Activated CD4-positive, alpha-beta T cell treated with anti-CD3 and anti-CD28 coated beads, Interleukin-2, amount 50 U/mL, for 48 hours (primary cell): ENCODE measurements at regions not wholly inside any gene's neighbourhood (a gene's known extent, or its start where the extent isn't known, plus 50 kb on each side); places are given as distances from the start of the nearest gene placed in this dataset.
"Not testable (repeated sequence)": the region's sequence is repeated elsewhere in the genome, so short reads cannot be mapped to it uniquely, and the experiment has no call there.

Experiments
- DNase-seq, 2 experiments: peaks; one replicate each; pipeline ENCODE4 v3.0.0-alpha.2; 2020

DNA sequence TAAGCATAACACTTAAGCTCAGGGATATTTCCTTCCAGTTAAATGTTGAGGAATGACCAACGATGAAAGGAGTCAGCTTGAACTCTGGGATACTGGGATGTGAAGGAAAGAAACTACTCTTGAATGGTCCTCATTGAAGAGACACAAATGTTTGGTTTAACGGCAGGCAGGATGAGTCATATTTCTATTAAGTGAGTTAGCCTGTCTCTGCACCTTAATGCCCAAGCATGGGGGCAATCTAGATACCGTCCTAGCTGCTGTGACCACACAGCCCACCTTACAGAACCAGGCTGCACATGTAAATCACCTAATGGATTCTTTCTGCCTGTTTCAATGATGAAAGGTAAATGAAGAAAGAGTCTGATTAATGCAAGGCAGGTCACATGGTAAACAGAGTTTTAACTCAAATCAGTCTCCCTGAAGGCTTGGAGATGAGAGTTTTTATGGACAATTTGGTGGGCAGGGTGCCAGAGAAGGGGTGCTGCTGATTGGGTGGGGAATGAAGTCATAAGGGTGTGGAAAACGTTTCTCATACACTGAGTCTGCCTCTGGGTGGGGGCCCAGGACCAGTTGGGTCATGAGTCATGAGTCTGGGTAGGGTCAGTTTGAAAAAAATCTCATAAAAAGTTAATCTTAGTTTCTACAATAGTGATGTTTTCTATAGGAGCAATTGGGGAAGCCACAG, 144.6 kb upstream of the MMADHC start:
- DNase-seq: no peak

DNA sequence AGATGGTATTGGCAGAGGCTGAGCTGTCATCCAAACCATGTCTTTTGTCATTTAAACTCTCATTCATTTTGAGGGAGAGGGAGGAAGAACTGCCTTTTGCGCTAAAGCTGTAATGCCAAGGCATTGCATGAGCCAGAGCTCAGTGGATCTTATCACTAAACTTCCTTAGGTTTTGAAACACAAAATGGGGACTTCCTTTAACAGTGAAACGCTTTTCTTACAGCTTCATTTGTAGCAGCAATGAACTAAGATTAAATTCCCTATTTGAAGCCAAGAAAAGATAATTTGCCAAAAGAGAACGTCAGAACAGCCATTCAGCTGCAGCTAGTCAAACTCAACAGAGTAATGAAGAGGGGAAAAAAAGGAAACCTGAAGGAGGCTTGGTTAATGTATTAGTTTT, 143.5 kb upstream of the MMADHC start:
- no peak for DNase-seq

DNA sequence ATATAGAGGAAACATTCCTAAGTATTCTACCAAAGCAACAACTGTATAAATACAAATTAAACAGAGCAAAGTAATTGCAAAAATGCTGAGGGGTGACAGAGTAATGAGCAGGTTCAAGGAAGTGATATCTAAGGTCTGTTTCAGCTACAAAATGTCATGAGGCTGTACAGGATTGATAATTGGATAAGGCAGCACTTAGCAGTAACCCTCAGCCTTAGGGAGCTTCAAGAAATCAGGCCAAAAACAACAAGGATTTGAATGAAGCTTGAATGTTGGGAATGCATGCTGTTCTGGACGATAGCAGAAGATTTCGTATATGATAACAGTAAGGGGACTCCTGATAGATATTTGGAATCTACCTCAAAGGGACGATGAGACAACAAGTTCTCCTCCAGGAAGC, 142.0 kb upstream of the MMADHC start:
- DNase-seq: no peak

DNA sequence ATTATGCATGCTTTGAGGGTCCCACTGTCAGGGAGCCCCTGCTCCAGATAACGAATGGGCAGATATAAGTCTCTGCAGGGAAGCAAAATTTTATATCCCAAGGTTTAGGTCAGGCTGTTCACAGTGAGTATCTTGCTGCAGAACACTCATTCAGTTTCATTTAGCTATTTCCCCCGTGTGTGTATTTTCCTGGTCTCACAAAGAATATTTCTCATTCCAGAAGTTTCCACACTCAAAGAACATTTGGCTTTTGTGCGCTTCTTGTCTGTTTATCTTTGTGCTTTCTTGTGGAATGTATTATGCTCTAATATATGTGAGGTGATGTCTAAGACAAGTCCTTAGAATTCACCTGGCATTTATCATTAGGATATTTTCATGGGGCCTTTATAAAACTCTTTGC, 140.4 kb upstream of the MMADHC start:
- DNase-seq: no peak

DNA sequence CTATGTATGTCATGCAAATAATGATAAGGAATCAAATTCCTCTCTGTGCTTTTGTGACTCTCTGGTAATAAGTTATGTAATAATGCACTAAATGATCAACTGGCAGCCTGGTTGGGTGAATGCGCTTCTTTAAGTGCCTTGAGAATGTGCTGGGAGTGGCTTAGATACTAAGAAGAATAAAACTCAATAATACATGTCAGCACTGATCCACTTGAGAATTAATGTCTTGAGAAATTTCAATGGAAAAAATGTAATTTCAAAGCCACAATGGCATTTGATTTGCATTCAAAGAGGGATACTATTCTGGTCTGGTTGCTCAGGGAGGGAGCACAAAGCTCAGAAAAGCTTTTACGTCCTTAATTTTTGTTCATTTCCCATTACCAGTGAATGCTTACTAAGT, 137.7 kb upstream of the MMADHC start:
- DNase-seq: no peak

DNA sequence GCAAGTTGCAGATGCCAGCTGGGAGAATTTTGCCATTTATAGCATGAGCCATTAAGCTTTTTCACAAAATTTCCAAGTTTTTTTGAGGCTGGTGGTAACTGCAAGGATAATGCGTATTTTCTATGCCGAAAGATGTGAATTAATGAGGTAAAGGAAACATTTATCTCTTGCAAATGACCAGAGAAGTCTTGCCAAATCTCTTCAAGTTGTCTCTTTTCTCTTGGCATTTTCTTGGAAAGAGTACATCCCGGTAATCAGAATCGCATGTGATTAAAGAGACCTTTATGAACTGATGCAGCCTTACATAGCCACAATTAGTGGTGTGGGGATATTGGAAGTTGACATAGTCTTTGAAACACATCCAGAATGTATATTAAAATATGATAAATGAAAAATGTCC, 136.5 kb upstream of the MMADHC start:
- no peak for DNase-seq

DNA sequence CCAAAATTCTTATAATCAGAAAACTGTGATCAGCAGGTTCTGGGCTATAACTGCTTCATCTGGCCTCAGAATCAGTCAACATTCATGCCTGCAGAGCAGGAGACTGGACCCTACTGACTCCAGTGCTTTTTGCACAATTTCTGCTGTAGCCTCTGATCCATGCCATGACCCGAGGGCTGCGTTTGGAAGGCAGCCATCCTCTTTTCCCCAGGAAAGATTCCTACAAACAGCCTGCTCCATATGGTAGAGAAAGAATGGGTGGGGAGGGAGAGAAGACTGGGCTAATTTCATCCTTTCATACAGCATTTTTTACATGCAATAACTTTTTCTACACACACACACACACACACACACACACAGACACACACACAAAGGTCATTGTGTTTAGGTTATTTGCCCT, 133.0 kb upstream of the MMADHC start:
- DNase-seq: no peak

DNA sequence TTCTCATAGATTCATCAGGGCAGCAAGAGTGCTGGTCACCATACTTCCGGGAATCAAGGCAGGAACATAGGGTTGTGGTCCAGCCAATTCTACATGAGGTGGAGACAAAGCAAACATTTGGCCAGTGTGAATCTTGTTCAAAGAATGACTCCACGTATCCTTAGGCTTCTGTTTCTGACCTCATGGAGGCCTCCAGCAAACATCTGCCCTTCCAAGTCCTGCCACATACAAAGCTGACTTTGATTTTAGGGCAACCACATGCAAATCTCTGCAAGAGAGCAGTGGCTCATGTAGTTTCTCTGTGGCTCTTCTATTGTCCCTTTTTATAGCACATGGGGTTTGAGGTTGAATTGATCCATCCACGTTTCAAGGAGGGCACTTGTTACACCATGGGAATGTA, 132.1 kb upstream of the MMADHC start:
- DNase-seq: no peak

DNA sequence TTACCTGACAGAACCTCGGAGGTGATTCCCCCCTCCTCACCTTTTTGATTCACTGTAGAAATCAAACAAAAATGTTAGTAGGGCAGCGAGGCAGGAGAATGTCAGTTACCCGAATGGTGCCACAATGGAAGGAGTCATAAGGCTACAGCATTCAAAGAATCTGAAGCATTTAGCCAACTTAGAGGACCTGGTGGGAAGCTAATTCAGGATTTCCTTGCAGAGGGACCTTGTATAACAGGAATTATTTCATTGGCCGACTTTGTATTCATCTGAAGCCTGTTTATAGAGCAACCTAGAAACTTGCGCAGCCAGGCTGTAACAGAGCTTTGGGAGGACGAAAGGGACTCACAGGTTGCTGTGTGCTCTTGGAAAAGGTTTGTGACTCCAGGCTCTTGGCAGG, 129.1 kb upstream of the MMADHC start:
- no peak for DNase-seq

DNA sequence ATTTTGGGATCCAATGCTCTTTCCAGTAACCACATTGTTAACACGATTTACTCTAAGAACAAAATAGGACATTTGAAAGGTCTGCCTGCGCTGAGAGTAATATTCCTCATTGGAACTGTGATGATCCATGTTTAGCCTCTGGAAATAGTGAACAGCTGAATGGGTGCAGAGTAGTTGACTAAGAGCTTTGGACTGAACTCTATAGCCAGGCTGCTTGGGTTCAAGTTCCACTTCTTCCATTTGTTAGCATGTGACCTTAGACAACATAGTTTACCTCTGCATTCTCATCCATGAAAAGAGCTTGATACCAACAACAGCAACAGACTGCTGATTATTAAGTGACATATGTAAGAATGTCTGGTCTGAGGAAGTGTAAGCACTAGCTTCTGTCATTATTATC, 128.3 kb upstream of the MMADHC start:
- no peak for DNase-seq

DNA sequence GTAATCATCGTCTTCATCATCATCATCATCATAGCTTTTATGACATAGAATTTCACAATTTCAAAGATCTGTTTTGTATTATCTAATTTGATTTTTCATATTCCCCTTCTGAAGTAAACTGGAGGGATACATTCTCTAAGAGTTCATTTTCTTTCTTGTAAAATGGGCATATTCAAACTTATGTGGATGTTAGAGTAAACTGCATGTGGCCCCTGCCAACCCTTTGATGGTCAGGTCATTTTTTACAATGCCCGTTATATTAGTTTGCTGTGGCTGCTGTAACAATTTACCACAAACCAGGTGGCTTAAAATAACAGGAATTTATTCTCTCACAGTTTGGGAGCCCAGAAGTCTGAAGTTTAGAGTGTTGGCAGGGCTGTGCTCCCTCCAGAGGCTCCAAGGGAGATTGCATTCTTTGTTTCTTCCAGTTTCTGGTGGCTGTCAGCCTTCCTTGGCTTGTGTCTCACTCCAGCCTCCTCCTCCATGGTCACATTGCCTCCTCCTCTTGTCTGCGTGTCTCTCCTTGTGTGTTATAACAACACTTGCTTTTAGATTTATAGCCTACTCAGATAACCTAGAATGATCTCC, 127.5 kb upstream of the MMADHC start:
- no peak for DNase-seq

DNA sequence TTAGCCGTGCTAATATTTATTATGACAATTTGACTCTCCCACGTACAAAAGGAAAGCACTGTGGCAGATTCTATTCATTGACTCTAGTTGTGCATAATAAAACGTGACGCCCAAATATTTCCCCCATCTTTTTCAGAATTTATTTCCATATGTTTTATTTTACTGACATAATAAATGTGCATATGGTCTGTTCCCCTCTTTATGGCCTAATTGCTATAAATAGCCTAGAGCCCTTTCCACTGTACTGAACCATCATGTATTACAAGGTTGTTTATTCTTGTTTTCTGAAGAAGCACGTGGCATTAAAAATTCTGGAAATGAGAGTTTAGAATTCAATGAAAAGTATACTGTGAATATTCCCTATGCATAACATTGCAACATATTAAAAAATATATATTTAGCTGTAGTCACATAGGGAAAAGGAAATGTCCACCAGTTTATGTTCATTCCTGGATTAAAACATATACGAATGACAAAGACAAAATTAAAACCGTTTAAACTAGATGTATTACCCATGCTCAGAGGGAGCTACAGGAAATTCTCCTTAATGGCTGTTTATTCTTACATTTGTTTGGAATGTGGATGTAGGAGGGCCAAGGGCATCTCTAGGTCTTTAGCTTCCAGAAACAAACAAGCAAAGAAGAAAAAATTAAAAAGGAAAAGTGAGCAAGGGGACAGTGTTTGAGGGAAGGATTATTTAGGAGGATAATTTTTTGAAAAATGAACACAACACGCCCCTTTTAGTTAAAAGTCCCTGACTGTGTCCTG, 122.1 kb upstream of the MMADHC start:
- no peak for DNase-seq

DNA sequence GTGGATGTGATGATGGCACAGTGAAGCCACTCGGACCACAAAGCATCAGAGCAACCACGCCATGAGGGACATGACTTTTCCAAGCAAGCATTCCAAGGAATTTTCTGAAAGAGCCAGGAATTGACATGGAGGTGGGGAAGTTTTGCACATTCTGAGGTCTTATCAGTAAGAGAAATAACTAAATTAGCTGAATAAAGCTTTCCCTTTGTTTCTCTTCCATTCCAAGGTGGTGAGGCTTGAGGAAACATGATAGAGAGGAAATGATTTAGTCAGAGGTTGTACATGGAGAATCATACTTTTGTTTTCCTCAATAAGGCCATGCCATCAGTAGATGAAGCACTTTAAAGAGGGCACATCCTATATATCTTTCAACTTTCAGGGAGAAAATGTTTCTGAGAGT, 115.7 kb upstream of the MMADHC start:
- DNase-seq: no peak

DNA sequence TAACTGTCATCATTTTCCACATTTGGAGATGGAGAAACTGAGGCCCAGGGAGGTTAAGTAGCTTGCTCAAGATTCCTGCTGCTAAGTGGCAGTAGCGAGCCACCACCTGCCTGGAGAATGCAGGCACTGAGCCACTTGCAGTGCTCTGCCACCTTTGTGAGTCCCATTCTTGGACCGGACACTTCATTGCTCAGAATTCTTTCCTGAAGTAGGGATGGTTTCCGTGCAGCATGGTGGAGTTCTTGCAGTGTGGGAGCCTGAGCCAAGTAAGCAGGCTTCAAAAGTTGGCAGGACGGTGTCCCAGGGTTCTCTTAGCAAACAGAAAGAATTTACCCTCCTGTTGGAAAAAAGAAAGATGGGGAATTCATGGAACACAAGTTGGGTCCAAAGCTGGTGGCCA, 115.0 kb upstream of the MMADHC start:
- DNase-seq: no peak

DNA sequence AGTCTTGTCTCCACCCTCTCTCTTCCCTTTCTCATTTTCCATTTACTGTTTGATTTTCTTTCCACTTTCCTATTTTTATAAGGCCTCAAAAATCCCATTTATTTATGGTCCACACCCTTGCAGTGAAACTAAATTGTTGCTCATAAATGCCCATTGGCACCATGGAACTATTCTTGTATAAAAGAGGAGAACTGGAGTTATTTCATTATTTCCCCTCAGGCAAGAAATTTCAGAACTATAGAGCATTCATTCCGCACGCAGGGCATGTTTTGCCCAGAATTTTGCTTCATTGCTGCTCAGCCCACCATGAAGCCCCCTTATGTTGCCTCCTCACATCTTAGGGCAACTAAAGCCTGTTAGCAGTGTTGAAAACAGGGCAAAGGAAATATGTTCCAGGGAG, 113.7 kb upstream of the MMADHC start:
- no peak for DNase-seq

DNA sequence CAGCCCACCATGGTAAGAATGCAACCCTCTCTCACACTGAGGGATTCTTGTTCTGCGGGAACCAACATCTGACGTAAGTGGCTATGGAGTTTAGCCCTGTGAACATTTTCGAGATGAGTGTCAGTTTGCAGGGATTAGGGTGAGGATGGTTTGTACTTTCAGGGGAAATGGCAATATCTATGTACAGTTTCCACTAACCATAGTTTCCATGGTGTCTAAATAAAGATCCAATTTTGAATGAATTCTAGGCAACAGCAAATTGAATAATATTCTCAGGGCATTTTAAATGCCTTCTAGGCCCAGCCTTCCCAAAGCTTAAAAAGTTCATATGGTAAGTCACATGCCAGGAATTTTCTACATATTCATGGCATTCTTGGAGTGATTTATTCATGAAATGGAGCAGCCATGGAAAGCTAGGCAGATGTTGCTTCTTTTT, 105.4 kb upstream of the MMADHC start:
- no peak for DNase-seq

DNA sequence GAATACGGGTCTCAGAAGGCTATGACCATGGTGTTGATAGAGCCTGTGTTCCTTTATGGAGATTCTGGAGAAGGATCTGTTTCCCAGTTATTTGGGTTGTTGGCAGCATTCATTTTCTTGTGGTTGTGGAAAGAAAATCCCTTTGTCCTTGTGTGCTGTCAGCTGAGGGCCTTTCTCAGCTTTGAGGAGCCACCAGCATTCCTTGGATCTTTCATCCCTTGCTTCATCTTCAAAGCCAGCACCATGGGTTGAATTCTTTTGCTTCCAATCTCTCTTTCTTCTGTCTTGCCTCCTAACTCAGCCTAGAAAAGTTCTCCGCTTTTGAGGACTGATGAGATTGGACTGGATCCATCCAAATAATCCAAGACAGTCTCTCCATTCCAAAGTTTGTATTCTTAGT, 103.2 kb upstream of the MMADHC start:
- no peak for DNase-seq

DNA sequence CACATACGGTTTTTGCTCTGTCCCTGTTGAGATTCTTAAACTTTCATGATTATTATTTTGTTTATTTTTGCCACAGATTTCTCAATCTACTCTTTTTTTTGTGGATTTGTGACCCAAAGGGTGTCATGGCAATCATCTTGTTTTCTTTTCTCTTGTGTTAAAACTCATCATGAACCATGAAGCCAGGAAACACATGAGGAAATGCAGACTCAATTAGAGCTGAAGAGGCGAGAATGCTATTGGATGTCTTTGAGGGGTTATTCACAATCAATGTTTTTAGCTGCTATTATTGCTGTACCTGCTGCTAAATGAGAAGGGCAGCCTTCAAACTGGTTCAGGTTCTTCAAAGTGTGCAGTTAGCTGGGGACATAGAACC, 99.5 kb upstream of the MMADHC start:
- DNase-seq: no peak

DNA sequence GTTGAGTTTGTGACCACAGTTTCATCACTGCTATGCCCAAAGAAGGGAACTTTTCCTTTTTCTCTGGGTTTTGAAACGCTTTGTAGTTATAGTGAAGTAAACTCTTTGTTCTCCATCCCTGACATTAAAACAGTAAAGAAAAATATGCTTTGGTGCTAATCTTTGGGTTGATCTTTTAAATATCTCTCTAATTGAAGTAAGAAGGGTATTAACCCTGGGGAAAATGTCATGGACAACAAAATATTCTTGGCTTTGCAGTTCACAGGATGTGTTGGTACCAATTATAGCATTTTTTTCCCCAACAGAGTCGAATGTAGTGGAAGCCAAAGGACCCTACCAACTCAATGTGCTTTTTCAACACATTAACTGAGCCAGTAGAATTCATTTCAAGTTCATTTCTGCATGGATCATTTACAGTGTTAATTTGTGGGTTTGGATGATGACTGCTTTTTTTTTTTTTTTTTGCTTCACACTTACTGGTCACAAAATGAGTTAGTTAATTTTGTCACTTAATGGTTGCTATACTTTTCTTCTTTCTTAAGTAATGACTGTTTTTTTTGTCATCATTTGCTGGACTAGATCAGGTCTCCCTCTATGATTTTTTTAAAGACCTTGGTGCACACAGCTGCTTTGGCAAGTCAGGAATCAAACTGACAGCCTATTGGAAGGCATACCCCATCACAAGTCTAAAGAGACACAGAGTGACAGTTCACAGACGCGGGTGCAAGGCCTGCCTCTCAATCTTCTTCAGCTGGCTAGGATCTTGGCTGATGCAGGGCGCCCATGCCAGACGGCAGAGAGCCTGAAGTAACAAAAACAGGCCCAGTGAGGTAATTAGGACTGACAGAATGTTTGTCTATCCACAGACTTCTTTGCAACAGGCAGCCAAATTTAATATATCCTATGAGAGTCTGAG, 98.8 kb upstream of the MMADHC start:
- DNase-seq: no peak

DNA sequence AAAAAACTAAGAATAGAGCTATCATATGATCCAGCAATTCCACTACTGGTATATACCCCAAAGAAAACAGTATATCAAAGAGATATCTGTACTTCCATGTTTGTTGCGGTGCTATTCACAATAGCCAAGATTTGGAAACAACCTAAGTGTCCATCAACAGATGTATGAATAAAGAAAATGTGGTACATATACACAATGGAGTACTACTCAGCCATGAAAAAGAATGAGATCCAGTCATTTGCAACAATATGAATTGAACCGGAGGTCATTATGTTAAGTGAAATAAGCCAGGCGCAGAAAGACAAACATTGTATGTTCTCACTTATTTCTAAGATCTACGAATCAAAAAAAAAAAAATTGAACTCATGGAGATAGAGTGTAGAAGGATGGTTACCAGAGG, 97.8 kb upstream of the MMADHC start:
- not testable (repeated sequence) for DNase-seq

DNA sequence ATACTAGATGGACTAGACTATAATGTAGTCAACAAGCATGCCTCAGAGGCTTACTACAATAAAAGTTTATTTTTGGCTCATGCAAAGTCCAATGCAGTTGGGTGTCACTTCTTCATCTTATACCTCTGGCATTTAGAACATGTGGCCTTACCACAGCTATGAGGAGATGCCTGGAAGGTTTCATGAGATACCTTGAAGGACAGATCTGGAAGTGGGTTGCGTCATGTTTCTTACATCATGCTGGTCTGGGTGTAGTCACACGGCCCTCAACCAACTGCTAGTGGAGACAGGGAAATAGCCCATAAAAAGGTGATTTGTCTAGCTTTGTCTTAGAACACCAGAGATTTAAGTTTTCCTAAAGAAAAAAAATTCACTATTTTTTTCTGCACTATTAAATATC, 91.7 kb upstream of the MMADHC start:
- no peak for DNase-seq

DNA sequence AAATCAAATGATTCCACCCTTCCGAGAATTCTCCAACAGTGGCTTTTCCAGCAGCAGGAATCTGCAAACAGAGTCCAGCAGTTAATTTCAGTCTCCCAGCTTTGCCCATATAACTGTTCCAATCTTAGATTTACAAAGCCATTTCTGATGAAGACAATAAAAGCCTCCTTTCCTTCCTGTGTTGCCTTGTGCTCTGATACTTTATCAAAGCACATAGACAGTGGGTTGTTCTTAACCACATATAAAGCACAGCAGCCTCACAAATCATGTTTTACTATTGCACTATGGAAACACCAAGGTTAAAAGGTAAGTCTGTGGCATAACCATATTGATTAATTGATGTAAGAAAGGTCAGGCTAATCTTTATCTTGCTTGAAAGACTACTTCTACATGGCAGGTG, 89.8 kb upstream of the MMADHC start:
- DNase-seq: no peak

DNA sequence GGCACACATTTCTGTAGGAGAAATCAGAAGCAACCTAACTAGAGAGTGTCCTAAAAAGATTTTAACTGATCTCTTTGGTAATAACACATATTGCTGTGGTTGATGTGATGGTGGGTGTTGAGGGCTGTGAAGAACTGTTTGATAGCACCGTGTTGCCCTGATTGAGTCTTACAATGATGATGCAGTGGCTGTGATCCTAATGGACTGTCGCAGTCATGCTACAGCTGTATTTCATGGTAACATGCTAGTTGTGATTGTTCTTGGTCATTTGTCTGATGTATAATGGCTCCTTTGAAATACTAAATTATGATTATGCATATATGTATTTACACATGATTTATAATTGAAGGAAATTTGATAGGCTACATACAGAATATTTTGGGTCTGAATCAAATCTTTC, 82.5 kb upstream of the MMADHC start:
- DNase-seq: no peak
